ENCODE measurements at regions not wholly inside any gene's neighbourhood (a gene's known extent, or its start where the extent isn't known, plus 50 kb on each side); places are given as distances from the start of the nearest gene placed in this dataset.

DNA sequence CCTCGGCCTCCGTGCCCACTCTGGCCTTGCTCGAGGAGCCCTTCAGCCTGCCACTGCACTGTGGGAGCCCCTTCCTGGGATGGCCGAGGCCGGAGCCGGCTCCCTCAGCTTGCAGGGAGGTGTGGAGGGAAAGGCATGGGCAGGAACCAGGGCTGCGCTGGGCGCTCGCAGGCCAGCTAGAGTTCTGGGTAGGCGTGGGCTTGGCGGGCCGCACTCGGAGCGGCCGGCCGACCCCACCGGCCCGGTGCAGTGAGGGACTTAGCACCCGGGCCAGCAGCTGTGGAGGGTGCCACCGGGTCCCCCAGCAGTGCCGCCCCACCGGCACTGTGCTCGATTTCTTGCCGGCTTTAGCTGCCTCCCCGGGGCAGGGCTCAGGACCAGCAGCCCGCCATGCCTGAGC is 101.0 kb upstream of the IRX5 start:
- no peak for DNase-seq (ENCODE audit: low read depth)
- H3K4me3 ChIP-seq (ENCODE audit: control insufficient read depth, low read depth, low read length), result no peak overlapping the region
- TF ChIP-seq CTCF (conservative IDR thresholded peaks at IDR 0.05; ENCODE audit: control insufficient read depth, insufficient read depth, low read depth, low read length), result no peak

GRCh38 chr16:54822892-54823291 is 107.8 kb upstream of the IRX5 start:
- no peak for TF ChIP-seq CTCF (conservative IDR thresholded peaks at IDR 0.05; ENCODE audit: control insufficient read depth, insufficient read depth, low read depth, low read length)
- no peak overlapping the region for H3K4me3 ChIP-seq (ENCODE audit: control insufficient read depth, low read depth, low read length)
- DNase-seq (ENCODE audit: low read depth), result no peak

- no peak for DNase-seq (ENCODE audit: low read depth)
- TF ChIP-seq CTCF (conservative IDR thresholded peaks at IDR 0.05; ENCODE audit: control insufficient read depth, insufficient read depth, low read depth, low read length), result no peak
- no peak overlapping the region for H3K4me3 ChIP-seq (ENCODE audit: control insufficient read depth, low read depth, low read length)
These were observed 108.2 kb upstream of the IRX5 start for GRCh38 chr16:54822492-54822891.

GRCh38 chr16:54821731-54822130 is 108.9 kb upstream of the IRX5 start:
- no peak for TF ChIP-seq CTCF (conservative IDR thresholded peaks at IDR 0.05; ENCODE audit: control insufficient read depth, insufficient read depth, low read depth, low read length)
- no peak for DNase-seq (ENCODE audit: low read depth)

DNA sequence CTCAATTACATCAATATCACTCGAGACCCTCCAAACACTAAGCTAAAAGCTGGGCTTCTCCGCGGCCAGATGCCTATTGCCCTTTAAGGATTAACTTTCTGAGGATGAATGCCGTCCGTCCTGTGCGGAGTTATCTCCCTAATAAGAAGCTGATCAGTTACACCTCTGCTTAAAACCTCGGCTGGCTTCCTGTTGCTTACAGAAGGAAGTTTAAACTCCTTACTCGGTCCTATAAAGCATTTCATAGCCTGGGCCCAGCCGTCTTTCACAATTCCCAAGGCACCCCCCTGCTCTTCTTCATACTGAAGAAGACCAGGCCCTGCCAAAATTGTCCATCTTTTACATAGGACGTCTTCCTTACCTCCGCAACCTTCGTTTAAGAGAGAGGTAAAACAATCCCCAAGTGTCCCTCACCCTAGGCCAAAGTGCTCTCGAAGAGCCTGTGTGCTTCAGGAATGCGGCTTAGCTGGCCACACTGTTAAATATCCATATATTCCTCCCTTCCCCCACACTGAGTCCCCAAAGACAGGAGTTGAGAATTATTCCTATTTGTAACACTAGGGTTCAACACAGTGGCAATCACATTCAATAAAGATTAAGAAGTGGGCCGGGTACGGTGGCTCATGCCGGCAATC is 112.6 kb upstream of the IRX5 start:
- TF ChIP-seq CTCF (conservative IDR thresholded peaks at IDR 0.05; ENCODE audit: control insufficient read depth, insufficient read depth, low read depth, low read length), result no peak
- DNase-seq (ENCODE audit: low read depth), result no peak
- H3K4me3 ChIP-seq (ENCODE audit: control insufficient read depth, low read depth, low read length), result no peak overlapping the region

More at GRCh38 chr16:54821731-54822130, 108.9 kb upstream of the IRX5 start:
- no peak overlapping the region for H3K4me3 ChIP-seq (ENCODE audit: control insufficient read depth, low read depth, low read length)

DNA sequence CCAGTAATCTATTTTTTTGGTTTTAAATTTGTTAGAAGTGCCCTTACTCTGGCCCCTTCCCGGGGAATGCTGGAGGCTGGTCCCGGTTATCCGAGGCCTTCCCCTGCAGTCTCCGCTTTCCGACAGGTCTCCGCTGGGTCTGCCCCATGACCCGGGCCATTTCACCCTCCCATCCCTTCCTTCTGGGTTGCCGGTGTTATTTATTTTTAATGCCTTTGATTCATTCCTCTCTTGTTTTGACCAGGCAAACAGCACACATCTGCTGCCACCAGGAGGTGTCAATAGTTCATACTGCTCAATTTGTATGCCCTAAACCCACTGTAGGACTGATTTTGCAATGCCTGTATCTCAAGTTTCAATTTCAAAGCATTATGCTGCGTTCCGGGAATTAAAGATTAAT is 113.2 kb upstream of the IRX5 start:
- peak; percentile 25 for DNase-seq (ENCODE audit: low read depth)

More for the DNA sequence above, 113.2 kb upstream of the IRX5 start:
- peak; percentile 27 for TF ChIP-seq CTCF (conservative IDR thresholded peaks at IDR 0.05; ENCODE audit: control insufficient read depth, insufficient read depth, low read depth, low read length)
- no peak overlapping the region for H3K4me3 ChIP-seq (ENCODE audit: control insufficient read depth, low read depth, low read length)
